ENCODE measurements at regions not wholly inside any gene's neighbourhood (a gene's known extent, or its start where the extent isn't known, plus 50 kb on each side); places are given as distances from the start of the nearest gene placed in this dataset.
"Not testable (repeated sequence)": the region's sequence is repeated elsewhere in the genome, so short reads cannot be mapped to it uniquely, and the experiment has no call there.

- no peak for DNase-seq
These were observed 691.0 kb upstream of the HTR2C start for GRCh38 chrX:113892891-113893290.

GRCh38 chrX:113892401-113892800 lies 691.5 kb upstream of the HTR2C start:
- no peak for DNase-seq

GRCh38 chrX:113873056-113873455 lies 710.8 kb upstream of the HTR2C start:
- no peak for DNase-seq

- no peak for DNase-seq
These were observed 715.2 kb upstream of the HTR2C start for GRCh38 chrX:113868711-113869110.

GRCh38 chrX:113868177-113868576 lies 715.7 kb upstream of the HTR2C start:
- no peak for DNase-seq

- DNase-seq, result no peak
These were observed 734.5 kb upstream of the HTR2C start for GRCh38 chrX:113849408-113849807.

GRCh38 chrX:113833096-113834055 lies 750.5 kb upstream of the HTR2C start:
- DNase-seq, result no peak

GRCh38 chrX:113828470-113828869 lies 755.4 kb upstream of the HTR2C start:
- DNase-seq, result no peak

- DNase-seq, result no peak
These were observed 765.5 kb upstream of the HTR2C start for GRCh38 chrX:113818346-113818745.

- DNase-seq, result no peak
These were observed 779.1 kb upstream of the HTR2C start for GRCh38 chrX:113804819-113805218.

GRCh38 chrX:113804291-113804690 lies 779.6 kb upstream of the HTR2C start:
- no peak for DNase-seq

- DNase-seq, result no peak
These were observed 781.0 kb upstream of the HTR2C start for GRCh38 chrX:113802837-113803236.

- no peak for DNase-seq
These were observed 782.9 kb upstream of the HTR2C start for GRCh38 chrX:113800955-113801354.

- DNase-seq, result no peak
These were observed 790.3 kb upstream of the HTR2C start for GRCh38 chrX:113793563-113793962.

GRCh38 chrX:113790987-113791386 lies 792.9 kb upstream of the HTR2C start:
- DNase-seq, result no peak

- DNase-seq, result not testable (repeated sequence)
These were observed 799.1 kb upstream of the HTR2C start for GRCh38 chrX:113784754-113785153.

GRCh38 chrX:113770806-113771205 lies 813.1 kb upstream of the HTR2C start:
- DNase-seq, result no peak

- DNase-seq, result no peak
These were observed 813.8 kb upstream of the HTR2C start for GRCh38 chrX:113770071-113770470.

GRCh38 chrX:113759422-113759821 lies 824.5 kb upstream of the HTR2C start:
- DNase-seq, result no peak

GRCh38 chrX:113747274-113747973 lies 836.5 kb upstream of the HTR2C start:
- DNase-seq, result no peak

- no peak for DNase-seq
These were observed 840.8 kb upstream of the HTR2C start for GRCh38 chrX:113743069-113743468.

- no peak for DNase-seq
These were observed 842.1 kb upstream of the HTR2C start for GRCh38 chrX:113741744-113742143.

- DNase-seq, result no peak
These were observed 854.9 kb upstream of the HTR2C start for GRCh38 chrX:113728937-113729336.

GRCh38 chrX:113726898-113727297 lies 857.0 kb upstream of the HTR2C start:
- DNase-seq, result no peak
